ENCODE measurements at regions not wholly inside any gene's neighbourhood (a gene's known extent, or its start where the extent isn't known, plus 50 kb on each side); places are given as distances from the start of the nearest gene placed in this dataset.
"Not testable (repeated sequence)": the region's sequence is repeated elsewhere in the genome, so short reads cannot be mapped to it uniquely, and the experiment has no call there.

DNA sequence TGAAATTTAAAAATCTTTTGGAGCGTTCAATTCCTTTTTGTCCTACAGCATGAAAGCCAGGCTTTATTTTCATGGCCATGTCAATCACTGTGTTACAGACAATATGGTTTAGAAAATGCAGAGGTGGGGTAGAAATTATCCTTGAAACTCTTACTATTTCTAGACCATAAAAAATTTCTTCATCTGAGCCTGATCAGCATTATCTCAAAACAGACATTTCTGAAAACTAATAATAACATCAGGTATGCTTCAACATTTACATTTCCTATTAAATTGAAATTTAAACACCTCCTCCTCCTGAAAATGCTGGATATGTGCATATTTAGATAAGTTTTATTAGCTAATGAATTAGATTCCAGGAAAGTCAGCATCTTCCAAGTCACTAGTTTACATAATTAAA is 570.6 kb downstream of the RIT2 start:
- no peak for DNase-seq
- in situ Hi-C loops (cut with HindIII; ENCODE audit: low pct_ligation_motif_present, low pct_unique_long_range_greater_than_20kb, low sequenced_read_pairs): no loop called here

DNA sequence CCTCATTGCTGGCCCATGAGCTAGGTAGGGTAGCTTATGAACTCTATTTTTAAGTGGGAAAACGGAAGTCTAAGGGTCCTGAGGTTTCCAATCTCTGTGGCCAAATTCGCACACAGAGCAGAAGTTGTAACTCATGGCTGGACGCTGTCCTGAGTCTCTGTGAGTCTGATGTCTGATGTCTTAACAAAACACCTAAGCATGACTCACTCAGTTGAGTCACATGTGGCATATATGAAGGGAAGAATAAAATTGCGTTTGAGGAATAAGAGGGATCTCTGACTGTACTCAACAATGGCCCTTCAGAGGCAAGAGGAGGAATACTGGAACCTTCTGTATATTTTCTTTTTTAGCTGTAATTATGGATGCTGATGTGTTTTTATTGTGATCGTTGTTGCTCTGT is 569.7 kb downstream of the RIT2 start:
- in situ Hi-C loops (cut with HindIII; ENCODE audit: low pct_ligation_motif_present, low pct_unique_long_range_greater_than_20kb, low sequenced_read_pairs): no loop called here
- peak; percentile 14 for DNase-seq

DNA sequence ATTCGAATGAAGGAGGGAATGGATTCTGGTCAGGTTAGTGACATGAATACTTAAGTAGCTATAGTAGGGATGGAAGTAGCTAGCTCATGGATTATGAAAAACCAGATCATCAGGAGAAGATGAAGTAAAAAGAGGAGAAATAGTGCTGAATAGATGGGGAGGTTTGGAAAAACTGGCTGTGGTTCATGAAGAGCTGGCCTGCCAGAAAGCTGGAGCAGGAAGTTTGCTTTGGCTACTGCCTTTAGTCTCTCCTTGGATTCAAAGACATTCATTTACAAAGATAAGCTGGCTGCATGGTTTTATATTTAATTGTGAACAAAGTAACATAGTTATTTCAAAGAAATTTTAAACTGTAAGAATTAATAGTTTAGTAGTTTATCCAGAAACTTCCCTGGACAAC is 567.0 kb downstream of the RIT2 start:
- in situ Hi-C loops (cut with HindIII; ENCODE audit: low pct_ligation_motif_present, low pct_unique_long_range_greater_than_20kb, low sequenced_read_pairs): no loop called here
- DNase-seq: no peak

DNA sequence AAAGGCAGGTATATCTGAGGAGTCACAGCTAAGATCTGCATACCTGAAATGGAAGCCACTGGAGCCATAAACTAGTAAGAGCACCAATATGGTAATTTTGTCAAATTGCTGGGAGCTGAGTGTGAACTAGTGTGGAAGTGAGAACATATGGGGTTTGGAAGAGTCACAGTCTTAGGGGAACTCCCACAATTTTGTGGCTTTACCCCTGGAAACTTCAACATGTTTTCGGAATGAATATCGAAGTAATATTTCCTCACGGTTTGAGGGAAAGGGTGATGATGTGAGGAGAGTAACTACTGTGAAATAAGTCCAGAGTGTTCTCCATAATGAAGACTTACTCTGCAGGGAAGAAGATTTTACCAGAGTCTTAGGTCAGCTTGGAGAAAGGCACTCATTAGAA is 565.9 kb downstream of the RIT2 start:
- in situ Hi-C loops (cut with HindIII; ENCODE audit: low pct_ligation_motif_present, low pct_unique_long_range_greater_than_20kb, low sequenced_read_pairs): no loop called here
- DNase-seq: no peak

DNA sequence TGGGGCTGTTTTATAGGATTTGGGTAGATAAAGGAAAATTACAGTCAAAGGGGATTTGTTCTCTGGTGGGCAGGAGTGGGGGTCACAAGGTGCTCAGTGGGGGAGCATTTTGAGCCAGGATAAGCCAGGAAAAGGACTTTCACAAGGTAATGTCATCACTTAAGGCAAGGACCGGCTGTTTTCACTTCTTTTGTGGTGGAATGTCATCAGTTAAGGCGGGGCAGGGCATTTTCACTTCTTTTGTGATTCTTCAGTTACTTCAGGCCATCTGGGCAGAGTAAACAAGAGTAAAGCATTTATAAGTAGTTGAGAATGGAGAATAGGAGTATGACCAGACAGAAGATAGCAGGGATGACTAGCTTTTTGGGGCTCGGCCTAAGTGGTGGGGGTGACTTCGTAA is 562.9 kb downstream of the RIT2 start:
- DNase-seq; in situ Hi-C loops (cut with HindIII; ENCODE audit: low pct_ligation_motif_present, low pct_unique_long_range_greater_than_20kb, low sequenced_read_pairs): not testable (repeated sequence)

DNA sequence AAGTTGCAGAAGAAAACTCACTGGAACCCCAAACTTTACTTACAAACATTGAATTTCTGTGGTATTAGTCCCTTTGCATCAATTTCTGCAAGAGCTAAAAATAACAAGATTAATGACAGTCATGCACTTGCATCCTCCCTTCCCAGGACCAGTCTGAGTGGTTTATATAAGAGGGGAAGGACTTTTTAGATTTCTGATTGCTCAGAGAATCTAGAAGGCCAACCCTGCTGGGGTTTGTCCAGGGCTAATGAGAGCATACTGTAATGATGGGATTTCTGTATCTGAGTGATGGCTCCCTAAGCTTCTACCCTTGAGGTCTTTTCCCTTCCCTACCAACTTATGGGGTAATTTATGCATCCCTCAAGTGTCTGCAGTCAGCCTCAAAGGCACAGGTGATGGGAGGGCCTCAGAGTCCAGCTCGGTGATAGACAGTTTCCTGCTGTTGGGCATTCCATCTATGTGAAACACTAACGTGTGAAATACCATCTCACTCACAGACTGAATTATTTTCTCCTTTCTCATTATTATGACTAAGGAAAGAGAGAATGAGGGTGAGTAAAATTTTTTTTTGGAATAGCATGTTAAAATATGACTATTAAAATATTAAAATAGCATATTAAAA is 556.3 kb downstream of the RIT2 start:
- DNase-seq: no peak
- in situ Hi-C loops (cut with HindIII; ENCODE audit: low pct_ligation_motif_present, low pct_unique_long_range_greater_than_20kb, low sequenced_read_pairs): no loop called here

DNA sequence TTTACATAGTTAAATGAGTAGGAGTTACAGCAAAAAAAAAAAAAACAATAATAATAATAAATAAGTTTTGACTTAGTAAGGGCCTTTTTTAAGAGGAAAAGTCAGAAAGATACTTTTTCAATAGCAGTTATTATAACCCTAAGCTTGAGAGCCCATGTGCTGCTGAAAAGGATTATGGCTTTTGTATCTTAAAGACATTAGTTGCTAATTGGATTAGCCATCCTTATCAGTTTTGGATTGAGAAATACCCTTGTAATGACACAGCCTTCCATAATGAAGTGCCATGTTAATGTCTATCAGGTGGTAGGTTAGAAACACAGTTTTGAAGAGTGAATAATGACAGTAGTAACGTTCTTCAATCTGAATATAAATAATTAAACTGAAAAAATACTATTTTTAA is 554.0 kb downstream of the RIT2 start:
- DNase-seq: no peak
- in situ Hi-C loops (cut with HindIII; ENCODE audit: low pct_ligation_motif_present, low pct_unique_long_range_greater_than_20kb, low sequenced_read_pairs): no loop called here

DNA sequence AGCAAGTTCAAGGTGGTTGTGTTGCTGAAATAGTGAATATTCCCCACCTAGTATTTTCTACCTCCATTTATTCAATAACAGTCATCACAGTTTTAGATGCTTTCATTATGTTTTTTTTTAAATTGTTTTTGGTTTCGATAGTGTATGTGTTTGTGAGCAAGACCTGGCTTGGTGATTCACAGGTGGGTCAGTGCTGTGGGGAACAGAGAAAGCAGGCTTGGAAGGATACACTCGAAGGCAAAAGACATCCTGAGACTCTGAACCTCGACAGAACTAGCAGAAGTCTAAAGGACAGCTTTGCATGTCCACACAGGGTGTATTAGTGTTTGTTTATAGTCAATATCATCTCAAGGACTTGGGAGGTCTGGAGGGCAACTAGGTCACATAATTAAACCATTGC is 551.5 kb downstream of the RIT2 start:
- in situ Hi-C loops (cut with HindIII; ENCODE audit: low pct_ligation_motif_present, low pct_unique_long_range_greater_than_20kb, low sequenced_read_pairs): no loop called here

DNA sequence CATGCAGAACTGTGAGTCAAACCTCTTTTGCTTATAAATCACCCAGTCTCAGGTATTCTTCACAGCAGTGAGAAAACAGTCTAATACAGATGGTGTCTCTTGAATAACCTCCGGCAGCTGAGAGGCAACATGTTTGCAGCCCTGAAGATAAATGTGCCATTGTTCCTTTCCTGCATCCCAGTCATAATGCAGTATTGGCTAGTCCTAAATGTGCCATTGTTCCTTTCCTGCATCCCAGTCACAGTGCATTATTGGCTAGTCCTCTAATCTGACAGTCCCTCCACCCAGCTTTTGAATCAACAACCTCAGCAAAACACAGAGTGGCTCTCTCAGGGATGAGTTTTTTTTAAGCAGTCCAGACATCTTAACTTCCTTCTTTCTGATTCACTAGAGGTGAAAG is 550.7 kb downstream of the RIT2 start:
- DNase-seq: no peak
- in situ Hi-C loops (cut with HindIII; ENCODE audit: low pct_ligation_motif_present, low pct_unique_long_range_greater_than_20kb, low sequenced_read_pairs): no loop called here

More for the DNA sequence above, 551.5 kb downstream of the RIT2 start:
- DNase-seq: no peak

DNA sequence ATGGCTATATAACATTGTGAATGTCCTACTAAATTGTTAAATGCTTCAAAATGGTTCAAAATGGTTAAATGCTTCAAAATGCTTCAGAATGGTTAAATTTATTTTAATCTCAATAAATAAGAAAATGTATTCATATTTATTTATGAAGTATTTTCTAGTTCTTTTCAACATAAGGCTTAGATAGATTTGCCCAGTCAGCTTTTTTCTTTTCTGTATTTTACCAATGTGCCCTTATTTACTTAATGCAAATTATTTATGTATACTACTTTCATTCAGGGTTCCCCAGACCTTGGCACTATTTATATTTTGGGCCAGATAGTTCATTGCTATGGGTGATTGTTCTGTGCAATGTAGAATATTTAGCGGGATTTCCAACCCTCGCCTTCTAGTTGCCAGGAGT is 546.7 kb downstream of the RIT2 start:
- no peak for DNase-seq
- in situ Hi-C loops (cut with HindIII; ENCODE audit: low pct_ligation_motif_present, low pct_unique_long_range_greater_than_20kb, low sequenced_read_pairs): no loop called here

DNA sequence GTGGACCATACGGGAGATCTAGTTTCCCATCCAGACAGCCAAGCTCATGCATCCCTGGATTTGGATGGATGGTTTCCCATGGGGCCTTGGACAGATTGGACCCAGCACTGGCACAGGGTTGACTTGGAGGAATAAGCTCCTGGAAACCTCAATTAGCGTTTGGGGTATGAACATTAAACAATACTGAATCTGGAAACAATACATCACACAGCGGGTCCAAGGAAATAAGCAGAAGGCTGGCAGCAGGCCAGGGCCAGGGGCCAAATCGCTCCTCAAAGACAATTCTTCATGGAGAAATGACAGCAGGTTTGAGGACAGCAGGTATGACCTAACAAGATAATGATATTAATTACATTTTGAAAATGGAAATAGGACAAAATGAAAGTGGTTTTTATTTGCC is 540.6 kb downstream of the RIT2 start:
- no peak for DNase-seq
- in situ Hi-C loops (cut with HindIII; ENCODE audit: low pct_ligation_motif_present, low pct_unique_long_range_greater_than_20kb, low sequenced_read_pairs): no loop called here

DNA sequence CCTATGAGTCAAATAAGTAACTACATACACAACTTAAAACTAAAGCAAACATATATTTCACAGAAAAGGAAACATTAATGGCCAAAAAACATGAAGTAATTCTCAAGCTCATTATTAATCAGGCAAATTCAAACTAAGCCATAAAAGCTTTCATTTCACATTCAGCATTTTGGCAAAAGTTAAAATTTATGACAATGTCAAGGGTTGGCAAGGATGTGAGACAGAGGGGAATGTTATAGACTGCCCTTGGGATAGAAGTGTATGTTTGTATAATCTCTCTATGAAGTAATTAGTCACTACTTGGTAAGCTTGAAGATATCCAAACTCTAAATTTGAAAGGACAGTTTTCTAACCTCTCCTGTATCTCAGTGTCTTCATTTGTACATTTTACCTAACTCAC is 539.4 kb downstream of the RIT2 start:
- in situ Hi-C loops (cut with HindIII; ENCODE audit: low pct_ligation_motif_present, low pct_unique_long_range_greater_than_20kb, low sequenced_read_pairs): no loop called here
- DNase-seq: no peak

DNA sequence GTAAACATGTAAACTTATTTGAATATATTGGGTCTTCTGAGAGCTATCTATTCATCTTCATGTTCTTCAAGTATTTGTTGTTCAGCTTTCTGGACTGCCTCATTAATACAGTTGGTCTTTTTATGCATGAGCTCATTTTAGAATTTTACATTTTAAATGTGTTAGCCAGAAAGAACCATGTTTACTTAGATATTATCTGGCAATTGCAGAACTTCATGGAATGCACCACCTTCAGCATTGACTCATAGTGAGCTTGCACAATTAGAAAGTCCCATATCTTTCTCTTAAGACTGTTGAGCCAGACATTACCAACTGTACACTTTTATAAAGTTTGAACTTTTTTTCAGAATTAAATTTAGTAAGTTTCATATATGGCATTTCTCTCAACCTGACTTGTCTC is 536.7 kb downstream of the RIT2 start:
- no peak for DNase-seq
- in situ Hi-C loops (cut with HindIII; ENCODE audit: low pct_ligation_motif_present, low pct_unique_long_range_greater_than_20kb, low sequenced_read_pairs): no loop called here

DNA sequence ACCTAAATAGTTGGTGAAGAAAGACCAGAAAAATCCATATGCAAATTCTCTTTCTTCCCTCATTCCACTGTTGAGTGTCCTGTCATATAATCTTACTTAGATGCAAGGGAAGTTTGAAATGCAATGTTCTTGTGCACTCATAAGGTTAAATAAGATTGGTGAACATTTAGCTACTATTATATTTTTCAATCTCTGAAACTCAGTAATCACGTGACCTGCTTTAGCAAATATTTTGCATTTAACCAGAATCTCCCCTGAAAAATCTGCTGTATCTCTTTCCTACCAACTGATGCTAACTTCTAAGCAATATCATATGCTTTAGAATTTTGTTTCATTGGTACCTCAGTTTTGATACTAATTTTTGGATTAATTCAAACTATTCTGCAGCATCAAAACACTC is 533.2 kb downstream of the RIT2 start:
- in situ Hi-C loops (cut with HindIII; ENCODE audit: low pct_ligation_motif_present, low pct_unique_long_range_greater_than_20kb, low sequenced_read_pairs): no loop called here
- no peak for DNase-seq

DNA sequence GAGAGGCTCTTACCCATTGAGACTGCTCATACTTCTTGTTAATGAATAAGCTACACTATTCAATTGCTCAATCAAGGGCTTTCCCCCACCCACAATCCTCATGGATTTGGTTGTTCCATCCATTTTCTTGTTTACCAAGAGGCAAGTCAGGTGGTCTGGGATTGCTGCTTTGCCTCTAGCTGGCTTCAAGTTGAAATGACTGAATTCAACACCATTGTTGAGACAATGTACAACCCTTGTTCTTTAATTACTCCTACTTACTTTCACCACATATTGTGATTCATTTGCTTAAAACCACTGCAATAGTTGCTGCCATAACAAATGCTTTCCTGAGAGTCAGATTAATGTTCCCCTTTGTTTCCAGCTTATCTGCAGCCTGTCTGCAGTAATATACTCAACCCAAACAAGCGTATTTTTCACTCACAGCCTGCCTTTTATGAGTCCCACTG is 532.2 kb downstream of the RIT2 start:
- in situ Hi-C loops (cut with HindIII; ENCODE audit: low pct_ligation_motif_present, low pct_unique_long_range_greater_than_20kb, low sequenced_read_pairs): no loop called here
- DNase-seq: no peak

DNA sequence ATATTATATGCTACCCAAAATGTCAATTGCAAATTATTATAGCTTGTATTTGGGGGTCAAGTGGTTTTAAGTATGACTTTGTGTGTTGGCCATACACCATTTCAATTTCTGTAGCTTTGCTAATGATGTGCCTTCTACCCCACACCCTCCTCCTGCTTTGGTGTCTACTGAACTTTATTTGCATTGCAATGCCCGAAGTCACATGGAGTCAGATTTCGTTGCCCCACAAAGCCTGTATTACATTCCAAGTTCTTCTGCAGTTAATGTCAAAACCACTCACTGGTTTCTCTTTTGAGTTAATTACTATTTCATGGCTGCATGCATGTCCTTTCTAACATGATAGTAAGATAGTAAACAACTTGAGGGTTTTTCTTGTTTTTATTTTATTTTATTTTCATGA is 528.9 kb downstream of the RIT2 start:
- in situ Hi-C loops (cut with HindIII; ENCODE audit: low pct_ligation_motif_present, low pct_unique_long_range_greater_than_20kb, low sequenced_read_pairs): no loop called here
- no peak for DNase-seq

DNA sequence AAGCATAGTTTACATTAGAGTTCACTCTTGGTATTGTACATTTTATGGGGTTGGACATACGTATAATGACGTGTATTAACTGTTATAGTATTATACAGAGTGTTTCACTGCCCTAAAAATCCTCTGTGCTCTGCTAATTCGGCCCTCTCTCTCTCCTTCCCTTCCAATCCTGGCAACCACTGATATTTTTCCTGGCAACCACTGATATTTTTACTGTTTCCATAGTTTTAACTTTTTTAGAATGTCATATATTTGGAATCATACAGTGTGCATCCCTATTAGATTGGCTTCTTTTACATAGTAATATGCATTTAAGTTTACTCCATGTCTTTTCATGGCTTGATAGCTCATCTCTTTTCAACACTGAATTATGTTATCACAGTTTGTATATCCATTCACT is 526.7 kb downstream of the RIT2 start:
- no peak for DNase-seq
- in situ Hi-C loops (cut with HindIII; ENCODE audit: low pct_ligation_motif_present, low pct_unique_long_range_greater_than_20kb, low sequenced_read_pairs): no loop called here

DNA sequence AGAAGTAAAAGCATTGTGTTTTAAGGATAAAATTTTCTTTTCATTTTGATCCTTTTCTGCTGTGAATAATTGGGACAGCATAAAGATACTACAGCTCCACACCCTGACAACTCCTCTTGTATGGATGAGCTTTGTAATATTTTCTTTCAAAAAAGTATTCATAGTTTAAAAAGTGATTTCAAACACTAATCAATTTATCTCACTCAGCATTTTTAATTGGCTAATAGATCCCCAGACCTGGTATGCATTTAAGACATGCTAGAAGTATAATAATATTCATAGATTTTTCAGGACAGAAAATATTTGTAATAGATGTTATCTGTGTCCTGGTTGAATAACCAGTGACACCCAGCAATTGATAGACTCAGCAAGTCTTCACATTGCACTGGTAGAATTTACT is 510.7 kb downstream of the RIT2 start:
- in situ Hi-C loops (cut with HindIII; ENCODE audit: low pct_ligation_motif_present, low pct_unique_long_range_greater_than_20kb, low sequenced_read_pairs): no loop called here
- DNase-seq: no peak

DNA sequence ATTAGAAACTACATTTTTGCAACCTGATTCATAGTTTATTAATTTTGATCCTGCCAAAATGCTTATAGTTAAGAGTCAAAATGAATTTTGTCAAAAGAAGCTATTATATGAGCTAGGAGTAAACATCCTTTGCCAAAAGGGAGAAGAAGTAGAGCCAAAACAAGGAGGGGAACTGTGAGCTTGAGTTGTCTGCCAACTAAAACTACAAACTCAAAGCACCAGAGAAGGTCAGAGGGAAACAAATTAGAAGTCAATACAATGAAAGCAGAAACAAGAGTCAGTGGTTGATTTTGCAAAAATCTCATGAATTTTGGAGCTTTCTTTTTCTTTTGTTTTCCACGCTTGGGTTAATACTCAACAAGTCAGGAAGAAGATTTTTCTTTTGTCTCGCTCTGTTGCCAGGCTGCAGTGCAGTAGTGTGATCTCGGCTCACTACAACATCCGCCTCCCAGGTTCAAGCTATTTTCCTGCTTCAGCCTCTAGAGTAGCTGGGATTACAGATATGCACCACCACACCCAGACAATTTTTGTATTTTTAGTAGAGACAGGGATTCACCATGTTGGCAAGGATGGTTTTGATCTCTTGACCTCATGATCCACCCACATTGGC is 508.5 kb downstream of the RIT2 start:
- DNase-seq: no peak
- in situ Hi-C loops (cut with HindIII; ENCODE audit: low pct_ligation_motif_present, low pct_unique_long_range_greater_than_20kb, low sequenced_read_pairs): no loop called here

DNA sequence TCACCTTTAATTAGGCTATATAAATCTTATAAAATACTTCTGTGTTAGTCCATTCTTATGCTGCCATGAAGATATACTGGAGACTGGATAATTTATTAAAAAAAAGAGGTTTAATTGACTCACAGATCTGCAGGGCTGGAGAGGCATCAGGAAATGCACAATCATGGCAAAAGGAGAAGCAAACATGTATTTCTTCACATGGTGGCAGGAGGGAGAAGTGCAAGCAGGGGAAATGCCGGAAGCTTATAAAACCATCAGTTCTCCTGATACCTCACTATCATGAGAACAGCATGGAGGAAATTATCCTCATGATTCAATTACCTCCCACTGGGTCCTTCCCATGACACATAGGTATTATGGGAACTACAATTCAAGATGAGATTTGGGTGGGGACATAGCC is 504.4 kb downstream of the RIT2 start:
- in situ Hi-C loops (cut with HindIII; ENCODE audit: low pct_ligation_motif_present, low pct_unique_long_range_greater_than_20kb, low sequenced_read_pairs): no loop called here
- no peak for DNase-seq

Data from ACHN (cell line).